ENCODE measurements at regions not wholly inside any gene's neighbourhood (a gene's known extent, or its start where the extent isn't known, plus 50 kb on each side); places are given as distances from the start of the nearest gene placed in this dataset.
A peak's percentile ranks its signal among the peaks of the same experiment; 100 is the strongest.

- Mint-ChIP-seq H3K9me3 (no peaks in the 10 kb centered on the region), H3K27me3 (ENCODE audit: low read depth) (no peaks in the 10 kb centered on the region), H3K4me1 (peaks cover 24% of the 10 kb centered on the region), H3K36me3 (no peaks in the 10 kb centered on the region), H3K27ac (no peak overlapping the region), H3K4me3 (no peak overlapping the region)
- TF ChIP-seq CTCF (IDR thresholded peaks at IDR 0.05; ENCODE audit: unreplicated experiment), result no peak
- DNase-seq (ENCODE audit: low spot score in 2 of 2, unreplicated experiment in 2 of 2), result no peak
Observed at GRCh38 chr2:64328756-64329155, 125.2 kb upstream of the LGALSL start.

- Mint-ChIP-seq H3K36me3 (no peaks in the 10 kb centered on the region), H3K27ac (no peak overlapping the region), H3K4me3 (no peak overlapping the region), H3K27me3 (ENCODE audit: low read depth) (no peaks in the 10 kb centered on the region), H3K9me3 (no peaks in the 10 kb centered on the region), H3K4me1 (peaks cover 24% of the 10 kb centered on the region)
- no peak for TF ChIP-seq CTCF (IDR thresholded peaks at IDR 0.05; ENCODE audit: unreplicated experiment)
- no peak for DNase-seq (ENCODE audit: low spot score in 2 of 2, unreplicated experiment in 2 of 2)
Observed at GRCh38 chr2:64329848-64330247, 124.1 kb upstream of the LGALSL start.

GRCh38 chr2:64330281-64331113 is 123.5 kb upstream of the LGALSL start:
- H3K4me3 Mint-ChIP-seq, result peak overlapping the region; percentile 44

GRCh38 chr2:64331114-64331645 is 122.8 kb upstream of the LGALSL start:
- Mint-ChIP-seq H3K27me3 (ENCODE audit: low read depth) (no peaks in the 10 kb centered on the region), H3K9me3 (peaks cover 1% of the 10 kb centered on the region), H3K4me1 (peaks cover 24% of the 10 kb centered on the region), H3K4me3 (peak overlapping the region; percentile 44), H3K36me3 (no peaks in the 10 kb centered on the region), H3K27ac (peak overlapping the region; percentile 47)
- TF ChIP-seq CTCF (IDR thresholded peaks at IDR 0.05; ENCODE audit: unreplicated experiment), result peak; percentile 49
- no peak for DNase-seq (ENCODE audit: low spot score in 2 of 2, unreplicated experiment in 2 of 2)

More at GRCh38 chr2:64330281-64331113, 123.5 kb upstream of the LGALSL start:
- Mint-ChIP-seq H3K4me1 (peaks cover 24% of the 10 kb centered on the region), H3K9me3 (no peaks in the 10 kb centered on the region), H3K27ac (peak overlapping the region; percentile 47), H3K27me3 (ENCODE audit: low read depth) (no peaks in the 10 kb centered on the region), H3K36me3 (no peaks in the 10 kb centered on the region)
- peak; percentile 78 to 86 for DNase-seq (ENCODE audit: low spot score in 2 of 2, unreplicated experiment in 2 of 2)
- peak; percentile 94 for TF ChIP-seq CTCF (IDR thresholded peaks at IDR 0.05; ENCODE audit: unreplicated experiment)

- Mint-ChIP-seq H3K4me1 (peaks cover 24% of the 10 kb centered on the region), H3K27ac (peak overlapping the region; percentile 47), H3K36me3 (no peaks in the 10 kb centered on the region), H3K4me3 (no peak overlapping the region), H3K9me3 (peaks cover 6% of the 10 kb centered on the region), H3K27me3 (ENCODE audit: low read depth) (no peaks in the 10 kb centered on the region)
- DNase-seq (ENCODE audit: low spot score in 2 of 2, unreplicated experiment in 2 of 2), result no peak
- TF ChIP-seq CTCF (IDR thresholded peaks at IDR 0.05; ENCODE audit: unreplicated experiment), result no peak
Observed at GRCh38 chr2:64331849-64332699, 121.9 kb upstream of the LGALSL start.
